GM23338 (cell line): ENCODE measurements at regions not wholly inside any gene's neighbourhood (a gene's known extent, or its start where the extent isn't known, plus 50 kb on each side); places are given as distances from the start of the nearest gene placed in this dataset.
"Not testable (repeated sequence)": the region's sequence is repeated elsewhere in the genome, so short reads cannot be mapped to it uniquely, and the experiment has no call there.

Experiments used
- ATAC-seq: fragments of 200-7000 bp; cut with Tn5 transposase; 3 replicates; pipeline ENCODE4 v1.9.1; 2020
- DNase-seq: peaks from one replicate; pipeline ENCODE4 v3.0.0-alpha.2; 2015; ENCODE audit warnings: low spot score
- H2AFZ ChIP-seq: fragments of 200-600 bp; sonication (generic); 2 replicates; pipeline ENCODE4 v1.8.0; 2016; ENCODE audit warnings: antibody characterized with exemption, mild to moderate bottlenecking, moderate library complexity
- H3F3A ChIP-seq: fragments of 200-600 bp; sonication (generic); replicated peaks from 2 replicates; pipeline ENCODE4 v1.8.0; 2017; ENCODE audit warnings: antibody characterized with exemption, mixed run types, low read depth
- H3K27ac ChIP-seq: fragments of 200-600 bp; sonication (generic); 2 replicates; pipeline ENCODE4 v1.6.1; 2016; ENCODE audit warnings: low read depth
- H3K27me3 ChIP-seq: fragments of 200-600 bp; sonication (generic); 2 replicates; pipeline ENCODE4 v1.8.0; 2016; ENCODE audit warnings: mild to moderate bottlenecking, mixed run types, moderate library complexity; ENCODE audit not compliant: insufficient read depth
- H3K36me3 ChIP-seq: fragments of 200-600 bp; sonication (generic); 2 replicates; pipeline ENCODE4 v1.8.0; 2016; ENCODE audit warnings: mild to moderate bottlenecking; ENCODE audit not compliant: insufficient read depth
- H3K4me1 ChIP-seq: fragments of 200-600 bp; sonication (generic); 2 replicates; pipeline ENCODE4 v1.8.0; 2016; ENCODE audit warnings: mild to moderate bottlenecking, moderate library complexity; ENCODE audit not compliant: insufficient read depth
- H3K4me2 ChIP-seq: fragments of 200-600 bp; sonication (generic); 2 replicates; pipeline ENCODE4 v1.7.1; 2017; ENCODE audit warnings: mixed run types
- H3K4me3 ChIP-seq: fragments of 200-600 bp; sonication (generic); 2 replicates; pipeline ENCODE4 v1.6.1; 2016; ENCODE audit warnings: mixed run types
- H3K79me2 ChIP-seq: fragments of 200-600 bp; sonication (generic); replicated peaks from 2 replicates; pipeline ENCODE4 v1.8.0; 2017; ENCODE audit warnings: mild to moderate bottlenecking; ENCODE audit not compliant: insufficient read depth
- H3K9me2 ChIP-seq: fragments of 200-600 bp; sonication (generic); 2 replicates; pipeline ENCODE4 v1.8.0; 2017; ENCODE audit not compliant: insufficient read depth
- H4K20me1 ChIP-seq: fragments of 200-600 bp; sonication (generic); replicated peaks from 2 replicates; pipeline ENCODE4 v1.8.0; 2017; ENCODE audit warnings: mild to moderate bottlenecking; ENCODE audit not compliant: insufficient read depth
- H3K27ac Mint-ChIP-seq: 2 replicates; pipeline ENCODE4 v1.8.0; 2020; ENCODE audit warnings: inconsistent platforms, mild to moderate bottlenecking, moderate library complexity, mixed read lengths
- H3K27me3 Mint-ChIP-seq: 3 replicates; pipeline ENCODE4 v1.8.0; 2022; ENCODE audit warnings: low read depth, mild to moderate bottlenecking, moderate library complexity, mixed read lengths, inconsistent platforms; ENCODE audit not compliant: insufficient read depth, poor library complexity
- H3K36me3 Mint-ChIP-seq: 3 replicates; pipeline ENCODE4 v1.8.0; 2021; ENCODE audit warnings: low read depth, mild to moderate bottlenecking, inconsistent platforms, moderate library complexity, mixed read lengths
- H3K4me1 Mint-ChIP-seq: 3 replicates; pipeline ENCODE4 v1.8.0; 2020; ENCODE audit warnings: mild to moderate bottlenecking, inconsistent platforms, mixed read lengths
- H3K4me3 Mint-ChIP-seq: 3 replicates; pipeline ENCODE4 v1.8.0; 2021; ENCODE audit warnings: moderate library complexity, mild to moderate bottlenecking, inconsistent platforms, mixed read lengths
- H3K9me3 Mint-ChIP-seq: 3 replicates; pipeline ENCODE4 v1.8.0; 2020; ENCODE audit warnings: moderate library complexity, mild to moderate bottlenecking, inconsistent platforms, mixed read lengths
- STAT1 ChIP-seq: IDR thresholded peaks from one replicate; pipeline ENCODE4 v1.6.1; 2016; ENCODE audit warnings: antibody characterized with exemption; ENCODE audit not compliant: unreplicated experiment
- TF ChIP-seq, protein P1 (sequence below): fragments of 250-450 bp; sonication (Bioruptor Pico); IDR thresholded peaks from 2 replicates; pipeline ENCODE4 v1.5.0; 2020; ENCODE audit warnings: mild to moderate bottlenecking, moderate library complexity
- TF ChIP-seq, protein P2 (sequence below): IDR thresholded peaks from one replicate; pipeline ENCODE4 v1.6.1; 2018; ENCODE audit warnings: antibody characterized with exemption; ENCODE audit not compliant: unreplicated experiment
- TF ChIP-seq, protein P3 (sequence below), 2 experiments: fragments of 200-600 bp in 1 of 2; sonication (generic) in 1 of 2; conservative IDR thresholded peaks; 2 replicates each; pipeline versions ENCODE4 v1.5.1 to v1.6.1; 2016 to 2017; ENCODE audit warnings: antibody characterized with exemption in 2 of 2, low read depth in 2 of 2, mild to moderate bottlenecking in 2 of 2, moderate library complexity in 1 of 2

DNA sequence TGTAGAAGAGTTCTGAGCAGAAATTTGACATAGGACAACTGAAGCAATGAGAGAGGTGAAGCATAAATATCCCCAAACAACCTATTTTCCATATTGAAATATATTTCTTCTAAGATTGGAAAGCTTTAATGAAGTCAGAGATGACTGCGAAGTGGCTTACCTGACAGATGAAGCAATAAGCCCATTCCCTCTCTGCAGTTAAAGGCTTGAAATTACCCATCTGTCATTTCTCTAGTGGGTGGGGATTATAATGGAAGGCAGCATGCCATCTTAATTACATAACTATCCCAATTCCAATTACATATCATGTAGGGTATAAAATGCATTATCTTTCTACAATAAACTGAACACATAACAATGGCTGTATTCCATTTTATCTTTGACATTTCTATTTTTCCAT is 1070.5 kb downstream of the SI start (continued):
- TF ChIP-seq, protein P1, sequence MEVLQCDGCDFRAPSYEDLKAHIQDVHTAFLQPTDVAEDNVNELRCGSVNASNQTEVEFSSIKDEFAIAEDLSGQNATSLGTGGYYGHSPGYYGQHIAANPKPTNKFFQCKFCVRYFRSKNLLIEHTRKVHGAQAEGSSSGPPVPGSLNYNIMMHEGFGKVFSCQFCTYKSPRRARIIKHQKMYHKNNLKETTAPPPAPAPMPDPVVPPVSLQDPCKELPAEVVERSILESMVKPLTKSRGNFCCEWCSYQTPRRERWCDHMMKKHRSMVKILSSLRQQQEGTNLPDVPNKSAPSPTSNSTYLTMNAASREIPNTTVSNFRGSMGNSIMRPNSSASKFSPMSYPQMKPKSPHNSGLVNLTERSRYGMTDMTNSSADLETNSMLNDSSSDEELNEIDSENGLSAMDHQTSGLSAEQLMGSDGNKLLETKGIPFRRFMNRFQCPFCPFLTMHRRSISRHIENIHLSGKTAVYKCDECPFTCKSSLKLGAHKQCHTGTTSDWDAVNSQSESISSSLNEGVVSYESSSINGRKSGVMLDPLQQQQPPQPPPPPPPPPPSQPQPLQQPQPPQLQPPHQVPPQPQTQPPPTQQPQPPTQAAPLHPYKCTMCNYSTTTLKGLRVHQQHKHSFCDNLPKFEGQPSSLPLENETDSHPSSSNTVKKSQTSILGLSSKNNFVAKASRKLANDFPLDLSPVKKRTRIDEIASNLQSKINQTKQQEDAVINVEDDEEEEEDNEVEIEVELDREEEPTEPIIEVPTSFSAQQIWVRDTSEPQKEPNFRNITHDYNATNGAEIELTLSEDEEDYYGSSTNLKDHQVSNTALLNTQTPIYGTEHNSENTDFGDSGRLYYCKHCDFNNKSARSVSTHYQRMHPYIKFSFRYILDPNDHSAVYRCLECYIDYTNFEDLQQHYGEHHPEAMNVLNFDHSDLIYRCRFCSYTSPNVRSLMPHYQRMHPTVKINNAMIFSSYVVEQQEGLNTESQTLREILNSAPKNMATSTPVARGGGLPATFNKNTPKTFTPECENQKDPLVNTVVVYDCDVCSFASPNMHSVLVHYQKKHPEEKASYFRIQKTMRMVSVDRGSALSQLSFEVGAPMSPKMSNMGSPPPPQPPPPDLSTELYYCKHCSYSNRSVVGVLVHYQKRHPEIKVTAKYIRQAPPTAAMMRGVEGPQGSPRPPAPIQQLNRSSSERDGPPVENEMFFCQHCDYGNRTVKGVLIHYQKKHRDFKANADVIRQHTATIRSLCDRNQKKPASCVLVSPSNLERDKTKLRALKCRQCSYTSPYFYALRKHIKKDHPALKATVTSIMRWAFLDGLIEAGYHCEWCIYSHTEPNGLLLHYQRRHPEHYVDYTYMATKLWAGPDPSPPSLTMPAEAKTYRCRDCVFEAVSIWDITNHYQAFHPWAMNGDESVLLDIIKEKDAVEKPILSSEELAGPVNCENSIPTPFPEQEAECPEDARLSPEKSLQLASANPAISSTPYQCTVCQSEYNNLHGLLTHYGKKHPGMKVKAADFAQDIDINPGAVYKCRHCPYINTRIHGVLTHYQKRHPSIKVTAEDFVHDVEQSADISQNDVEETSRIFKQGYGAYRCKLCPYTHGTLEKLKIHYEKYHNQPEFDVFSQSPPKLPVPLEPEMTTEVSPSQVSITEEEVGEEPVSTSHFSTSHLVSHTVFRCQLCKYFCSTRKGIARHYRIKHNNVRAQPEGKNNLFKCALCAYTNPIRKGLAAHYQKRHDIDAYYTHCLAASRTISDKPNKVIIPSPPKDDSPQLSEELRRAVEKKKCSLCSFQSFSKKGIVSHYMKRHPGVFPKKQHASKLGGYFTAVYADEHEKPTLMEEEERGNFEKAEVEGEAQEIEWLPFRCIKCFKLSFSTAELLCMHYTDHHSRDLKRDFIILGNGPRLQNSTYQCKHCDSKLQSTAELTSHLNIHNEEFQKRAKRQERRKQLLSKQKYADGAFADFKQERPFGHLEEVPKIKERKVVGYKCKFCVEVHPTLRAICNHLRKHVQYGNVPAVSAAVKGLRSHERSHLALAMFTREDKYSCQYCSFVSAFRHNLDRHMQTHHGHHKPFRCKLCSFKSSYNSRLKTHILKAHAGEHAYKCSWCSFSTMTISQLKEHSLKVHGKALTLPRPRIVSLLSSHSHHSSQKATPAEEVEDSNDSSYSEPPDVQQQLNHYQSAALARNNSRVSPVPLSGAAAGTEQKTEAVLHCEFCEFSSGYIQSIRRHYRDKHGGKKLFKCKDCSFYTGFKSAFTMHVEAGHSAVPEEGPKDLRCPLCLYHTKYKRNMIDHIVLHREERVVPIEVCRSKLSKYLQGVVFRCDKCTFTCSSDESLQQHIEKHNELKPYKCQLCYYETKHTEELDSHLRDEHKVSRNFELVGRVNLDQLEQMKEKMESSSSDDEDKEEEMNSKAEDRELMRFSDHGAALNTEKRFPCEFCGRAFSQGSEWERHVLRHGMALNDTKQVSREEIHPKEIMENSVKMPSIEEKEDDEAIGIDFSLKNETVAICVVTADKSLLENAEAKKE (CRISPR knock-in tag), result no peak
- no peak for TF ChIP-seq STAT1

DNA sequence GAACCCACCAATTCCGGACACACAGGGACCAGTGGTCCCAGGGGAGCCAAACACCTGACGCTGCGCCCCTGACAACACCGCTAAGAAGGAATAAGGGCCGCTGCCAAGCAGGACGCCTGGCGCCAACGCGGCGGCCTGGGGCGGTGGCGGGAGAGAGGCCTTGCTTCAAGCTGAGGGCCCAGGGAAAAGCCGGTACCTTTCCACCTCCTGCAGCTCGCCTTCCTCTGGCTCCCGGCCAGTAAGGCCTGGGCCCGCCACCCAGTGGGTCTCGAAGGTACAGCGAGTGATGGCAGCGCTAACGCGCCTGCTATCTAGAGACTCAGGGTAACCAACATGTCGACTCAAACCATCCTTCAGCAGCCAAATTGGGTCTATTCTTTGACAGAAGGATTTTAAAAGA is 1074.1 kb downstream of the SI start:
- peaks cover 9% of the 10 kb centered on the region; the same call in 2 of the 3 replicates for H3K9me3 Mint-ChIP-seq
- peaks cover 6% of the 10 kb centered on the region for H3K27me3 Mint-ChIP-seq
- Histone ChIP-seq H3K27me3 (no peaks in the 10 kb centered on the region), H3K4me1 (no peaks in the 10 kb centered on the region), H4K20me1 (no peaks in the 10 kb centered on the region), H3K36me3 (no peaks in the 10 kb centered on the region), H3K27ac (no peak overlapping the region), H3K4me3 (no peak overlapping the region), H3K4me2 (no peak overlapping the region), H3K79me2 (no peaks in the 10 kb centered on the region), H3F3A (no peaks in the 10 kb centered on the region), H3K9me2 (no peaks in the 10 kb centered on the region), H2AFZ (0 out of 2 replicates have a peak overlapping the region, but pooled peaks have one; percentile 81)
- peak; percentile 95 for ATAC-seq
- H3K4me1 Mint-ChIP-seq, result no peaks in the 10 kb centered on the region
- TF ChIP-seq, protein P2, sequence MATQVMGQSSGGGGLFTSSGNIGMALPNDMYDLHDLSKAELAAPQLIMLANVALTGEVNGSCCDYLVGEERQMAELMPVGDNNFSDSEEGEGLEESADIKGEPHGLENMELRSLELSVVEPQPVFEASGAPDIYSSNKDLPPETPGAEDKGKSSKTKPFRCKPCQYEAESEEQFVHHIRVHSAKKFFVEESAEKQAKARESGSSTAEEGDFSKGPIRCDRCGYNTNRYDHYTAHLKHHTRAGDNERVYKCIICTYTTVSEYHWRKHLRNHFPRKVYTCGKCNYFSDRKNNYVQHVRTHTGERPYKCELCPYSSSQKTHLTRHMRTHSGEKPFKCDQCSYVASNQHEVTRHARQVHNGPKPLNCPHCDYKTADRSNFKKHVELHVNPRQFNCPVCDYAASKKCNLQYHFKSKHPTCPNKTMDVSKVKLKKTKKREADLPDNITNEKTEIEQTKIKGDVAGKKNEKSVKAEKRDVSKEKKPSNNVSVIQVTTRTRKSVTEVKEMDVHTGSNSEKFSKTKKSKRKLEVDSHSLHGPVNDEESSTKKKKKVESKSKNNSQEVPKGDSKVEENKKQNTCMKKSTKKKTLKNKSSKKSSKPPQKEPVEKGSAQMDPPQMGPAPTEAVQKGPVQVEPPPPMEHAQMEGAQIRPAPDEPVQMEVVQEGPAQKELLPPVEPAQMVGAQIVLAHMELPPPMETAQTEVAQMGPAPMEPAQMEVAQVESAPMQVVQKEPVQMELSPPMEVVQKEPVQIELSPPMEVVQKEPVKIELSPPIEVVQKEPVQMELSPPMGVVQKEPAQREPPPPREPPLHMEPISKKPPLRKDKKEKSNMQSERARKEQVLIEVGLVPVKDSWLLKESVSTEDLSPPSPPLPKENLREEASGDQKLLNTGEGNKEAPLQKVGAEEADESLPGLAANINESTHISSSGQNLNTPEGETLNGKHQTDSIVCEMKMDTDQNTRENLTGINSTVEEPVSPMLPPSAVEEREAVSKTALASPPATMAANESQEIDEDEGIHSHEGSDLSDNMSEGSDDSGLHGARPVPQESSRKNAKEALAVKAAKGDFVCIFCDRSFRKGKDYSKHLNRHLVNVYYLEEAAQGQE, result no peak
- TF ChIP-seq, protein P3, sequence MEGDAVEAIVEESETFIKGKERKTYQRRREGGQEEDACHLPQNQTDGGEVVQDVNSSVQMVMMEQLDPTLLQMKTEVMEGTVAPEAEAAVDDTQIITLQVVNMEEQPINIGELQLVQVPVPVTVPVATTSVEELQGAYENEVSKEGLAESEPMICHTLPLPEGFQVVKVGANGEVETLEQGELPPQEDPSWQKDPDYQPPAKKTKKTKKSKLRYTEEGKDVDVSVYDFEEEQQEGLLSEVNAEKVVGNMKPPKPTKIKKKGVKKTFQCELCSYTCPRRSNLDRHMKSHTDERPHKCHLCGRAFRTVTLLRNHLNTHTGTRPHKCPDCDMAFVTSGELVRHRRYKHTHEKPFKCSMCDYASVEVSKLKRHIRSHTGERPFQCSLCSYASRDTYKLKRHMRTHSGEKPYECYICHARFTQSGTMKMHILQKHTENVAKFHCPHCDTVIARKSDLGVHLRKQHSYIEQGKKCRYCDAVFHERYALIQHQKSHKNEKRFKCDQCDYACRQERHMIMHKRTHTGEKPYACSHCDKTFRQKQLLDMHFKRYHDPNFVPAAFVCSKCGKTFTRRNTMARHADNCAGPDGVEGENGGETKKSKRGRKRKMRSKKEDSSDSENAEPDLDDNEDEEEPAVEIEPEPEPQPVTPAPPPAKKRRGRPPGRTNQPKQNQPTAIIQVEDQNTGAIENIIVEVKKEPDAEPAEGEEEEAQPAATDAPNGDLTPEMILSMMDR (conservative IDR thresholded peaks at IDR 0.05; ENCODE audit: low read depth in 2 of 2), result peak; percentile 59 to 82
- no peak overlapping the region for H3K27ac Mint-ChIP-seq
- DNase-seq, result peak; percentile 87
- no peak overlapping the region for H3K4me3 Mint-ChIP-seq
- H3K36me3 Mint-ChIP-seq, result peaks cover 7% of the 10 kb centered on the region; the same call in 2 of the 3 replicates

DNA sequence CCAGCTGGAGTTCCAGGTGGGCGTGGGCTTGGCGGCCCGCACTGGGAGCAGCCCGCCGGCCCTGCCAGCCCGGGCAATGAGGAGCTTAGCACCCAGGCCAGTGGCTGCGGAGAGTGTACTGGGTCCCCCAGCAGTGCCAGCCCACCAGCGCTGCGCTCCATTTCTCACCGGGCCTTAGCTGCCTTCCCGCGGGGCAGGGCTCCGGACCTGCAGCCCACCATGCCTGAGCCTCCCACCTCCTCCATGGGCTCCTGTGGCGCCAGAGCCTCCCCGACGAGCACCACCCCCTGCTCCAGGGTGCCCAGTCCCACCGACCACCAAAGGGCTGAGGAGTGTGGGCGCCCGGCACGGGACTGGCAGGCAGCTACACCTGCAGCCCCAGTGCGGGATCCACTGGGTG is 1075.3 kb downstream of the SI start:
- H3K4me1 ChIP-seq, H3K9me2 ChIP-seq, H3K27me3 Mint-ChIP-seq, H3K36me3 ChIP-seq, H3K36me3 Mint-ChIP-seq, H3K4me1 Mint-ChIP-seq, H3F3A ChIP-seq, H2AFZ ChIP-seq, H3K27ac ChIP-seq, DNase-seq, H3K9me3 Mint-ChIP-seq, H3K4me3 ChIP-seq, H4K20me1 ChIP-seq, H3K4me3 Mint-ChIP-seq, H3K79me2 ChIP-seq, H3K27me3 ChIP-seq, H3K4me2 ChIP-seq, H3K27ac Mint-ChIP-seq, ATAC-seq: not testable (repeated sequence)
